ENCODE measurements at regions not wholly inside any gene's neighbourhood (a gene's known extent, or its start where the extent isn't known, plus 50 kb on each side); places are given as distances from the start of the nearest gene placed in this dataset.

GRCh38 chr15:93614386-93615104, 525.5 kb upstream of the RGMA start:
- Histone ChIP-seq H3K27me3 (ENCODE audit: control insufficient read depth, insufficient read depth, low read length) (no peaks in the 10 kb centered on the region), H3K9ac (ENCODE audit: low read length) (no peak overlapping the region), H3K4me1 (ENCODE audit: control insufficient read depth, insufficient read depth, low read length) (no peaks in the 10 kb centered on the region), H3K9me3 (ENCODE audit: control insufficient read depth, low read length) (no peaks in the 10 kb centered on the region), H3K4me3 (ENCODE audit: low read length) (no peak overlapping the region), H3K36me3 (ENCODE audit: control insufficient read depth, insufficient read depth, low read length) (no peaks in the 10 kb centered on the region)

GRCh38 chr15:93613386-93613785, 524.4 kb upstream of the RGMA start:
- no peaks in the 10 kb centered on the region for H3K9me3 ChIP-seq (ENCODE audit: control insufficient read depth, low read length)
- H3K9ac ChIP-seq (ENCODE audit: low read length): no peak overlapping the region
- H3K4me3 ChIP-seq (ENCODE audit: low read length): no peak overlapping the region
- no peaks in the 10 kb centered on the region for H3K27me3 ChIP-seq (ENCODE audit: control insufficient read depth, insufficient read depth, low read length)
- H3K4me1 ChIP-seq (ENCODE audit: control insufficient read depth, insufficient read depth, low read length): no peaks in the 10 kb centered on the region
- H3K36me3 ChIP-seq (ENCODE audit: control insufficient read depth, insufficient read depth, low read length): no peaks in the 10 kb centered on the region

GRCh38 chr15:93612953-93613352, 523.9 kb upstream of the RGMA start:
- Histone ChIP-seq H3K9ac (ENCODE audit: low read length) (no peak overlapping the region), H3K9me3 (ENCODE audit: control insufficient read depth, low read length) (no peaks in the 10 kb centered on the region), H3K27me3 (ENCODE audit: control insufficient read depth, insufficient read depth, low read length) (no peaks in the 10 kb centered on the region), H3K4me3 (ENCODE audit: low read length) (no peak overlapping the region), H3K4me1 (ENCODE audit: control insufficient read depth, insufficient read depth, low read length) (no peaks in the 10 kb centered on the region), H3K36me3 (ENCODE audit: control insufficient read depth, insufficient read depth, low read length) (no peaks in the 10 kb centered on the region)

GRCh38 chr15:93610944-93611343, 521.9 kb upstream of the RGMA start:
- Histone ChIP-seq H3K9ac (ENCODE audit: low read length) (no peak overlapping the region), H3K36me3 (ENCODE audit: control insufficient read depth, insufficient read depth, low read length) (no peaks in the 10 kb centered on the region), H3K4me3 (ENCODE audit: low read length) (no peak overlapping the region)

GRCh38 chr15:93608643-93609148, 519.7 kb upstream of the RGMA start:
- H3K9ac ChIP-seq (ENCODE audit: low read length): no peak overlapping the region
- no peaks in the 10 kb centered on the region for H3K4me1 ChIP-seq (ENCODE audit: control insufficient read depth, insufficient read depth, low read length)
- no peaks in the 10 kb centered on the region for H3K36me3 ChIP-seq (ENCODE audit: control insufficient read depth, insufficient read depth, low read length)
- H3K9me3 ChIP-seq (ENCODE audit: control insufficient read depth, low read length): no peaks in the 10 kb centered on the region
- no peak overlapping the region for H3K4me3 ChIP-seq (ENCODE audit: low read length)
- no peaks in the 10 kb centered on the region for H3K27me3 ChIP-seq (ENCODE audit: control insufficient read depth, insufficient read depth, low read length)

More at GRCh38 chr15:93610944-93611343, 521.9 kb upstream of the RGMA start:
- H3K27me3 ChIP-seq (ENCODE audit: control insufficient read depth, insufficient read depth, low read length): no peaks in the 10 kb centered on the region
- H3K4me1 ChIP-seq (ENCODE audit: control insufficient read depth, insufficient read depth, low read length): no peaks in the 10 kb centered on the region
- no peaks in the 10 kb centered on the region for H3K9me3 ChIP-seq (ENCODE audit: control insufficient read depth, low read length)

- Histone ChIP-seq H3K36me3 (ENCODE audit: control insufficient read depth, insufficient read depth, low read length) (no peaks in the 10 kb centered on the region), H3K27me3 (ENCODE audit: control insufficient read depth, insufficient read depth, low read length) (no peaks in the 10 kb centered on the region), H3K9me3 (ENCODE audit: control insufficient read depth, low read length) (no peaks in the 10 kb centered on the region), H3K4me1 (ENCODE audit: control insufficient read depth, insufficient read depth, low read length) (no peaks in the 10 kb centered on the region), H3K4me3 (ENCODE audit: low read length) (no peak overlapping the region), H3K9ac (ENCODE audit: low read length) (no peak overlapping the region)
These were observed 514.5 kb upstream of the RGMA start for GRCh38 chr15:93603550-93603949.

- no peaks in the 10 kb centered on the region for H3K27me3 ChIP-seq (ENCODE audit: control insufficient read depth, insufficient read depth, low read length)
- H3K4me1 ChIP-seq (ENCODE audit: control insufficient read depth, insufficient read depth, low read length): no peaks in the 10 kb centered on the region
- H3K4me3 ChIP-seq (ENCODE audit: low read length): no peak overlapping the region
These were observed 498.1 kb upstream of the RGMA start for GRCh38 chr15:93587059-93587521.

GRCh38 chr15:93585012-93585411, 496.0 kb upstream of the RGMA start:
- Histone ChIP-seq H3K27me3 (ENCODE audit: control insufficient read depth, insufficient read depth, low read length) (no peaks in the 10 kb centered on the region), H3K4me1 (ENCODE audit: control insufficient read depth, insufficient read depth, low read length) (no peaks in the 10 kb centered on the region), H3K9me3 (ENCODE audit: control insufficient read depth, low read length) (no peaks in the 10 kb centered on the region), H3K4me3 (ENCODE audit: low read length) (no peak overlapping the region), H3K9ac (ENCODE audit: low read length) (no peak overlapping the region), H3K36me3 (ENCODE audit: control insufficient read depth, insufficient read depth, low read length) (no peaks in the 10 kb centered on the region)

More at GRCh38 chr15:93587059-93587521, 498.1 kb upstream of the RGMA start:
- no peaks in the 10 kb centered on the region for H3K9me3 ChIP-seq (ENCODE audit: control insufficient read depth, low read length)
- H3K9ac ChIP-seq (ENCODE audit: low read length): no peak overlapping the region
- no peaks in the 10 kb centered on the region for H3K36me3 ChIP-seq (ENCODE audit: control insufficient read depth, insufficient read depth, low read length)

- Histone ChIP-seq H3K36me3 (ENCODE audit: control insufficient read depth, insufficient read depth, low read length) (no peaks in the 10 kb centered on the region), H3K4me1 (ENCODE audit: control insufficient read depth, insufficient read depth, low read length) (no peaks in the 10 kb centered on the region), H3K4me3 (ENCODE audit: low read length) (no peak overlapping the region), H3K27me3 (ENCODE audit: control insufficient read depth, insufficient read depth, low read length) (no peaks in the 10 kb centered on the region), H3K9me3 (ENCODE audit: control insufficient read depth, low read length) (no peaks in the 10 kb centered on the region), H3K9ac (ENCODE audit: low read length) (no peak overlapping the region)
These were observed 495.0 kb upstream of the RGMA start for GRCh38 chr15:93583968-93584367.

GRCh38 chr15:93583552-93583951, 494.5 kb upstream of the RGMA start:
- Histone ChIP-seq H3K9me3 (ENCODE audit: control insufficient read depth, low read length) (no peaks in the 10 kb centered on the region), H3K4me1 (ENCODE audit: control insufficient read depth, insufficient read depth, low read length) (no peaks in the 10 kb centered on the region), H3K9ac (ENCODE audit: low read length) (no peak overlapping the region), H3K27me3 (ENCODE audit: control insufficient read depth, insufficient read depth, low read length) (no peaks in the 10 kb centered on the region), H3K36me3 (ENCODE audit: control insufficient read depth, insufficient read depth, low read length) (no peaks in the 10 kb centered on the region), H3K4me3 (ENCODE audit: low read length) (no peak overlapping the region)

- Histone ChIP-seq H3K4me1 (ENCODE audit: control insufficient read depth, insufficient read depth, low read length) (no peaks in the 10 kb centered on the region), H3K27me3 (ENCODE audit: control insufficient read depth, insufficient read depth, low read length) (no peaks in the 10 kb centered on the region), H3K4me3 (ENCODE audit: low read length) (no peak overlapping the region), H3K36me3 (ENCODE audit: control insufficient read depth, insufficient read depth, low read length) (no peaks in the 10 kb centered on the region), H3K9ac (ENCODE audit: low read length) (no peak overlapping the region), H3K9me3 (ENCODE audit: control insufficient read depth, low read length) (no peaks in the 10 kb centered on the region)
These were observed 481.5 kb upstream of the RGMA start for GRCh38 chr15:93570527-93570926.

- no peaks in the 10 kb centered on the region for H3K27me3 ChIP-seq (ENCODE audit: control insufficient read depth, insufficient read depth, low read length)
- no peaks in the 10 kb centered on the region for H3K9me3 ChIP-seq (ENCODE audit: control insufficient read depth, low read length)
- no peaks in the 10 kb centered on the region for H3K36me3 ChIP-seq (ENCODE audit: control insufficient read depth, insufficient read depth, low read length)
- no peak overlapping the region for H3K4me3 ChIP-seq (ENCODE audit: low read length)
- H3K9ac ChIP-seq (ENCODE audit: low read length): no peak overlapping the region
- H3K4me1 ChIP-seq (ENCODE audit: control insufficient read depth, insufficient read depth, low read length): no peaks in the 10 kb centered on the region
These were observed 477.8 kb upstream of the RGMA start for GRCh38 chr15:93566762-93567161.

Data from mucosa of stomach (tissue), 1 donor.